CD1c-positive myeloid dendritic cell (primary cell): ENCODE measurements at regions not wholly inside any gene's neighbourhood (a gene's known extent, or its start where the extent isn't known, plus 50 kb on each side); places are given as distances from the start of the nearest gene placed in this dataset.

Source experiments
- DNase-seq: peaks from one replicate; pipeline ENCODE4 v3.0.0-alpha.2; 2016; ENCODE audit errors: extremely low spot score

- no peak for DNase-seq
These were observed 2284.7 kb upstream of the PCDH20 start for GRCh38 chr13:63700350-63700749.

- DNase-seq = no peak
These were observed 2284.3 kb upstream of the PCDH20 start for GRCh38 chr13:63699948-63700347.

GRCh38 chr13:63696055-63696454, 2280.4 kb upstream of the PCDH20 start:
- DNase-seq = no peak

- DNase-seq = no peak
These were observed 2278.0 kb upstream of the PCDH20 start for GRCh38 chr13:63693696-63694095.

GRCh38 chr13:63691474-63691873, 2275.8 kb upstream of the PCDH20 start:
- DNase-seq = no peak

- no peak for DNase-seq
These were observed 2275.0 kb upstream of the PCDH20 start for GRCh38 chr13:63690672-63691071.

- DNase-seq = no peak
These were observed 2269.2 kb upstream of the PCDH20 start for GRCh38 chr13:63684822-63685221.

- no peak for DNase-seq
These were observed 2265.1 kb upstream of the PCDH20 start for GRCh38 chr13:63680704-63681103.

GRCh38 chr13:63671296-63671695, 2255.6 kb upstream of the PCDH20 start:
- no peak for DNase-seq

- DNase-seq = no peak
These were observed 2235.7 kb upstream of the PCDH20 start for GRCh38 chr13:63651394-63651793.

- DNase-seq = no peak
These were observed 2227.9 kb upstream of the PCDH20 start for GRCh38 chr13:63643543-63643942.

GRCh38 chr13:63636316-63636993, 2220.8 kb upstream of the PCDH20 start:
- no peak for DNase-seq

GRCh38 chr13:63632321-63632720, 2216.7 kb upstream of the PCDH20 start:
- DNase-seq = no peak

- DNase-seq = no peak
These were observed 2215.4 kb upstream of the PCDH20 start for GRCh38 chr13:63631006-63631405.

GRCh38 chr13:63629591-63629990, 2213.9 kb upstream of the PCDH20 start:
- no peak for DNase-seq

- no peak for DNase-seq
These were observed 2212.7 kb upstream of the PCDH20 start for GRCh38 chr13:63628310-63628709.

GRCh38 chr13:63625869-63626268, 2210.2 kb upstream of the PCDH20 start:
- no peak for DNase-seq

- DNase-seq = no peak
These were observed 2199.4 kb upstream of the PCDH20 start for GRCh38 chr13:63614874-63615612.

- no peak for DNase-seq
These were observed 2191.5 kb upstream of the PCDH20 start for GRCh38 chr13:63607153-63607552.

GRCh38 chr13:63605962-63606361, 2190.3 kb upstream of the PCDH20 start:
- no peak for DNase-seq

GRCh38 chr13:63605403-63605802, 2189.8 kb upstream of the PCDH20 start:
- DNase-seq = no peak

- DNase-seq = no peak
These were observed 2180.2 kb upstream of the PCDH20 start for GRCh38 chr13:63595811-63596210.

- DNase-seq = no peak
These were observed 2170.8 kb upstream of the PCDH20 start for GRCh38 chr13:63586467-63586866.

GRCh38 chr13:63578796-63579195, 2163.1 kb upstream of the PCDH20 start:
- no peak for DNase-seq
